IMR-90 (cell line): ENCODE measurements at regions not wholly inside any gene's neighbourhood (a gene's known extent, or its start where the extent isn't known, plus 50 kb on each side); places are given as distances from the start of the nearest gene placed in this dataset.

ENCODE experiments used
- ATAC-seq: fragments of 200-7000 bp; cut with Tn5 transposase; 2 replicates; pipeline ENCODE4 v1.9.1; 2020; ENCODE audit warnings: low read depth, mild to moderate bottlenecking, moderate library complexity
- BruUV-seq: library from RNA; stranded (reverse); fragments of 400-500 nt; replicated peaks from 2 replicates; lab custom pipeline; 2021; lab: Mats Ljungman, UMichigan
- CTCF ChIA-PET: fragments of 300-600 bp; formaldehyde crosslinking; extraction: SDS; loops from one replicate; lab custom pipeline; 2021; ENCODE audit warnings: antibody characterized with exemption; lab: Yijun Ruan, JAX
- POLR2A ChIA-PET: fragments of 300-600 bp; sonication (Branson Sonifier 250); formaldehyde crosslinking; loops from one replicate; lab custom pipeline; 2022; ENCODE audit warnings: antibody characterized with exemption; ENCODE audit not compliant: unreplicated experiment; lab: Charles Lee
- DNase-seq: peaks from one replicate; pipeline ENCODE4 v3.0.0; 2013
- H2AFZ ChIP-seq: replicated peaks from 2 replicates; pipeline ENCODE3; 2013; ENCODE audit warnings: low read length, mild to moderate bottlenecking; ENCODE audit not compliant: poor library complexity
- H2AK5ac ChIP-seq: 2 replicates; pipeline ENCODE4 v1.6.1; 2013; ENCODE audit warnings: low read depth, low read length, inconsistent platforms
- H2AK9ac ChIP-seq: replicated peaks from 2 replicates; pipeline ENCODE3; 2013; ENCODE audit warnings: mild to moderate bottlenecking, low read depth, low read length, moderate library complexity; ENCODE audit not compliant: poor library complexity
- H2BK120ac ChIP-seq: 2 replicates; pipeline ENCODE4 v1.6.1; 2013; ENCODE audit warnings: low read depth, low read length, inconsistent platforms
- H2BK15ac ChIP-seq: 3 replicates; pipeline ENCODE4 v1.6.1; 2013; ENCODE audit warnings: low read depth, low read length, inconsistent platforms
- H2BK20ac ChIP-seq: 2 replicates; pipeline ENCODE4 v1.6.1; 2013; ENCODE audit warnings: low read depth, mild to moderate bottlenecking, inconsistent platforms, low read length, moderate library complexity
- H2BK5ac ChIP-seq: 2 replicates; pipeline ENCODE4 v1.6.1; 2013; ENCODE audit warnings: mild to moderate bottlenecking, low read depth, low read length, inconsistent platforms; ENCODE audit not compliant: poor library complexity, severe bottlenecking
- H3K14ac ChIP-seq: replicated peaks from 2 replicates; pipeline ENCODE4 v1.6.1; 2013; ENCODE audit warnings: low read depth, low read length, inconsistent platforms
- H3K18ac ChIP-seq: 2 replicates; pipeline ENCODE4 v1.6.1; 2013; ENCODE audit warnings: low read depth, low read length, control low read depth
- H3K23ac ChIP-seq: 2 replicates; pipeline ENCODE4 v1.6.1; 2013; ENCODE audit warnings: low read depth, low read length, inconsistent platforms
- H3K27ac ChIP-seq: 2 replicates; pipeline ENCODE4 v1.5.1; 2013; ENCODE audit warnings: mild to moderate bottlenecking, control low read depth, low read length; ENCODE audit not compliant: insufficient read depth
- H3K27me3 ChIP-seq: 2 replicates; pipeline ENCODE4 v1.6.1; 2013; ENCODE audit warnings: low read length; ENCODE audit not compliant: control insufficient read depth, insufficient read depth
- H3K36me3 ChIP-seq: 2 replicates; pipeline ENCODE4 v1.6.1; 2013; ENCODE audit warnings: low read length, mixed read lengths; ENCODE audit not compliant: control insufficient read depth, insufficient read depth
- H3K4ac ChIP-seq: 2 replicates; pipeline ENCODE4 v1.6.1; 2013; ENCODE audit warnings: low read depth, low read length, inconsistent platforms
- H3K4me1 ChIP-seq: 2 replicates; pipeline ENCODE4 v1.6.1; 2013; ENCODE audit warnings: low read length, mixed read lengths; ENCODE audit not compliant: control insufficient read depth, insufficient read depth
- H3K4me2 ChIP-seq: 2 replicates; pipeline ENCODE4 v1.6.1; 2013; ENCODE audit warnings: low read depth, mild to moderate bottlenecking, control low read depth, low read length, moderate library complexity
- H3K4me3 ChIP-seq: 2 replicates; pipeline ENCODE4 v1.5.1; 2013; ENCODE audit warnings: low read depth, mild to moderate bottlenecking, control low read depth, low read length, moderate library complexity; ENCODE audit not compliant: insufficient read depth
- H3K56ac ChIP-seq: 2 replicates; pipeline ENCODE4 v1.6.1; 2013; ENCODE audit warnings: low read length, inconsistent platforms; ENCODE audit not compliant: insufficient read depth; ENCODE audit errors: extremely low read depth
- H3K79me1 ChIP-seq, 2 experiments: 2 replicates each; pipeline ENCODE4 v1.6.1; 2013; ENCODE audit warnings: low read length in 2 of 2, inconsistent platforms in 1 of 2, low read depth in 1 of 2
- H3K9ac ChIP-seq: 2 replicates; pipeline ENCODE4 v1.6.1; 2013; ENCODE audit warnings: low read depth, low read length, control low read depth
- H3K9me1 ChIP-seq: 2 replicates; pipeline ENCODE4 v1.6.1; 2013; ENCODE audit warnings: low read length, inconsistent platforms; ENCODE audit not compliant: insufficient read depth
- H3K9me3 ChIP-seq: 2 replicates; pipeline ENCODE4 v1.6.1; 2013; ENCODE audit warnings: low read length; ENCODE audit not compliant: control insufficient read depth, insufficient read depth
- H4K20me1 ChIP-seq: 2 replicates; pipeline ENCODE4 v1.6.1; 2013; ENCODE audit warnings: low read length, inconsistent platforms; ENCODE audit not compliant: insufficient read depth
- H4K5ac ChIP-seq: 2 replicates; pipeline ENCODE4 v1.6.1; 2013; ENCODE audit warnings: mild to moderate bottlenecking, low read depth, low read length, control low read depth
- H4K8ac ChIP-seq, 2 experiments: 2 replicates each; pipeline ENCODE4 v1.6.1; 2013; ENCODE audit warnings: low read depth in 2 of 2, low read length in 2 of 2, control low read depth in 1 of 2, inconsistent platforms in 1 of 2
- H4K91ac ChIP-seq: 2 replicates; pipeline ENCODE4 v1.6.1; 2013; ENCODE audit warnings: low read depth, low read length, inconsistent platforms; ENCODE audit not compliant: insufficient read depth
- BHLHE40 ChIP-seq: fragments of 150-350 bp; IDR thresholded peaks from 2 replicates; pipeline ENCODE4 v1.6.1; 2016; ENCODE audit warnings: mild to moderate bottlenecking, low read depth, low read length
- CEBPB ChIP-seq: IDR thresholded peaks from 2 replicates; pipeline ENCODE4 v1.6.1; 2012; ENCODE audit warnings: low read depth, low read length, improper control_type of control experiment
- CHD1 ChIP-seq: IDR thresholded peaks from 2 replicates; pipeline ENCODE4 v1.6.1; 2012; ENCODE audit warnings: low read depth, low read length, improper control_type of control experiment
- FOS ChIP-seq: fragments of 150-350 bp; IDR thresholded peaks from 2 replicates; pipeline ENCODE4 v1.6.1; 2016; ENCODE audit warnings: low read depth, low read length
- MAFK ChIP-seq: IDR thresholded peaks from 2 replicates; pipeline ENCODE4 v1.6.1; 2012; ENCODE audit warnings: low read depth, low read length, improper control_type of control experiment
- MAZ ChIP-seq: IDR thresholded peaks from 2 replicates; pipeline ENCODE4 v1.6.1; 2012; ENCODE audit warnings: low read depth, mild to moderate bottlenecking, low read length, improper control_type of control experiment, moderate library complexity, borderline replicate concordance
- MXI1 ChIP-seq: IDR thresholded peaks from 2 replicates; pipeline ENCODE4 v1.6.1; 2012; ENCODE audit warnings: low read depth, mild to moderate bottlenecking, low read length, moderate library complexity, borderline replicate concordance
- NFE2L2 ChIP-seq: fragments of 150-350 bp; IDR thresholded peaks from 2 replicates; pipeline ENCODE4 v1.6.1; 2016; ENCODE audit warnings: low read depth, mild to moderate bottlenecking, low read length
- RFX5 ChIP-seq: IDR thresholded peaks from 2 replicates; pipeline ENCODE4 v1.8.0; 2012; ENCODE audit warnings: low read depth, mild to moderate bottlenecking, low read length, moderate library complexity
- WGBS, 2 experiments: methylation state at CpG; one replicate each; pipeline versions ENCODE4 v1.1.5 to v1.1.7; 2013; ENCODE audit warnings: missing lambda C conversion rate in 2 of 2; ENCODE audit not compliant: insufficient read length in 1 of 2; ENCODE audit errors: extremely low coverage in 2 of 2; 5-methylcytosine and 5-hydroxymethylcytosine counted together
- dilution Hi-C: fragments of 300-500 bp; cut with HindIII; formaldehyde crosslinking; loops from one replicate; pipeline ENCODE4 v1.14.3; 2018; ENCODE audit warnings: low sequenced_read_pairs; ENCODE audit not compliant: unreplicated experiment
- in situ Hi-C: fragments of 300-500 bp; cut with MboI; formaldehyde crosslinking; loops from 3 replicates; pipeline ENCODE4 v1.14.3; 2019; ENCODE audit warnings: low sequenced_read_pairs, inconsistent platforms, mixed read lengths
- intact Hi-C: fragments of 100-400 bp; cut with micrococcal nuclease; formaldehyde crosslinking; loops from 2 replicates; pipeline ENCODE4 v1.10.0; 2022
- TF ChIP-seq, protein P1 (sequence below): fragments of 150-350 bp; IDR thresholded peaks from 2 replicates; pipeline ENCODE4 v1.6.1; 2016; ENCODE audit warnings: low read depth, mild to moderate bottlenecking, low read length, moderate library complexity, borderline replicate concordance

DNA sequence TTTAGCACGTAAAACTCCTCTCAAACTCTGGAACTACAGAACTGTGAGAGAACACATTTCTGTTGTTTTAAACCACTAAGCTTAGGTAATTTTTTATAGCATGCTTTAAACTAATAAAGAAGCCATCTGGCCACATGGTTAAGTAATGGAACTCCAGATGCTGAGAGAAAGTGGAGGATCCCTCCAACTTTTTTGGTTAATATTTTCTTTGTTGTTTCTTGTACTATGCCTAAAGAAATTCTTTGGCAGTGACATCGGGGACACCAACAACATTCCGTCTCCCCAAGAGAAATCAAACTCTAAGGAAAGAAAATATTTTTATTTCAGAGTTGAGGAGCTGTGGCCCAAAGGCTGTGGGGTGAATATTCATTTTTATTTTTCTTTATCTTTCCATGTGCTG, 734.8 kb upstream of the CDH9 start:
- H3K4me2 ChIP-seq, result no peak overlapping the region
- H3K9ac ChIP-seq, result no peak overlapping the region
- H3K27ac ChIP-seq, result no peak overlapping the region
- DNase-seq (no peak), ATAC-seq (no peak)
- H2BK20ac ChIP-seq, result no peak overlapping the region
- no CpG with 5 or more reads among the region's 3 CpGs for WGBS, 2 experiments
- POLR2A ChIA-PET, result no interaction called here
- H2AFZ ChIP-seq, result no peak overlapping the region
- no peaks in the 10 kb centered on the region for H3K36me3 ChIP-seq
- H2BK15ac ChIP-seq, result no peak overlapping the region
- no peak overlapping the region for H4K5ac ChIP-seq
- no peak overlapping the region for H3K14ac ChIP-seq
- no peak overlapping the region for H2AK9ac ChIP-seq
- no peak for TF ChIP-seq CHD1
- TF ChIP-seq NFE2L2, result no peak
- no peak for TF ChIP-seq CEBPB
- TF ChIP-seq MXI1, result no peak
- TF ChIP-seq, protein P1, sequence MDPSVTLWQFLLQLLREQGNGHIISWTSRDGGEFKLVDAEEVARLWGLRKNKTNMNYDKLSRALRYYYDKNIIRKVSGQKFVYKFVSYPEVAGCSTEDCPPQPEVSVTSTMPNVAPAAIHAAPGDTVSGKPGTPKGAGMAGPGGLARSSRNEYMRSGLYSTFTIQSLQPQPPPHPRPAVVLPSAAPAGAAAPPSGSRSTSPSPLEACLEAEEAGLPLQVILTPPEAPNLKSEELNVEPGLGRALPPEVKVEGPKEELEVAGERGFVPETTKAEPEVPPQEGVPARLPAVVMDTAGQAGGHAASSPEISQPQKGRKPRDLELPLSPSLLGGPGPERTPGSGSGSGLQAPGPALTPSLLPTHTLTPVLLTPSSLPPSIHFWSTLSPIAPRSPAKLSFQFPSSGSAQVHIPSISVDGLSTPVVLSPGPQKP, result no peak
- no peak for TF ChIP-seq BHLHE40
- no peak for TF ChIP-seq RFX5
- no peak for TF ChIP-seq MAZ
- TF ChIP-seq MAFK, result no peak
- TF ChIP-seq FOS, result no peak
- H2BK120ac ChIP-seq, result no peak overlapping the region
- H3K4ac ChIP-seq, result no peak overlapping the region
- H4K91ac ChIP-seq, result no peak overlapping the region
- H3K4me3 ChIP-seq, result no peak overlapping the region
- H2BK5ac ChIP-seq, result no peak overlapping the region
- H4K20me1 ChIP-seq, result no peaks in the 10 kb centered on the region
- CTCF ChIA-PET, result no interaction called here
- H3K27me3 ChIP-seq, result no peaks in the 10 kb centered on the region
- no peaks in the 10 kb centered on the region for H3K79me1 ChIP-seq
- dilution Hi-C loops (no loop called here), in situ Hi-C loops (no loop called here), intact Hi-C loops (no loop called here)
- BruUV-seq, result no TSS peak
- no peak overlapping the region for H3K23ac ChIP-seq
- no peak overlapping the region for H2AK5ac ChIP-seq
- no peak overlapping the region for H3K56ac ChIP-seq
- H4K8ac ChIP-seq, result no peak overlapping the region
- H3K9me1 ChIP-seq, result no peaks in the 10 kb centered on the region
- H3K18ac ChIP-seq, result no peak overlapping the region
- no peaks in the 10 kb centered on the region for H3K4me1 ChIP-seq
- no peaks in the 10 kb centered on the region for H3K9me3 ChIP-seq
